SK-N-MC (cell line): ENCODE measurements at regions not wholly inside any gene's neighbourhood (a gene's known extent, or its start where the extent isn't known, plus 50 kb on each side); places are given as distances from the start of the nearest gene placed in this dataset.

Source experiments
- DNase-seq: peaks from one replicate; pipeline ENCODE4 v3.0.0-alpha.2; 2011; ENCODE audit warnings: low read depth, low spot score
- H3K27ac ChIP-seq: fragments of 200-600 bp; sonication (generic); 2 replicates; pipeline ENCODE4 v1.5.1; 2016; ENCODE audit warnings: mixed run types
- H3K36me3 ChIP-seq: fragments of 200-600 bp; sonication (generic); 2 replicates; pipeline ENCODE4 v1.6.1; 2017; ENCODE audit warnings: antibody characterized with exemption, low read length, mixed read lengths; ENCODE audit not compliant: insufficient read depth
- H3K4me3 ChIP-seq: fragments of 200-600 bp; sonication (generic); 2 replicates; pipeline ENCODE4 v1.5.1; 2016
- H3K9ac ChIP-seq: fragments of 200-600 bp; sonication (generic); 2 replicates; pipeline ENCODE4 v1.8.0; 2017; ENCODE audit warnings: mixed run types, mixed read lengths; ENCODE audit not compliant: insufficient read length
- H3K9me3 ChIP-seq: fragments of 200-600 bp; sonication (generic); 2 replicates; pipeline ENCODE4 v1.6.1; 2017; ENCODE audit warnings: low read depth, mild to moderate bottlenecking, antibody characterized with exemption, low read length, moderate library complexity, mixed read lengths
- EZH2 ChIP-seq: fragments of 200-600 bp; sonication (generic); IDR thresholded peaks from one replicate; pipeline ENCODE4 v1.6.1; 2017; ENCODE audit warnings: antibody characterized with exemption
- FOXP2 ChIP-seq: optimal IDR thresholded peaks from 2 replicates; pipeline ENCODE3; 2011; ENCODE audit warnings: mild to moderate bottlenecking, moderate library complexity; ENCODE audit not compliant: insufficient read depth; ENCODE audit errors: extremely low read length, control extremely low read depth
- POLR2AphosphoS5 ChIP-seq: IDR thresholded peaks from 2 replicates; pipeline ENCODE4 v1.6.1; 2012; ENCODE audit warnings: mild to moderate bottlenecking, low read depth, low read length, borderline replicate concordance

DNA sequence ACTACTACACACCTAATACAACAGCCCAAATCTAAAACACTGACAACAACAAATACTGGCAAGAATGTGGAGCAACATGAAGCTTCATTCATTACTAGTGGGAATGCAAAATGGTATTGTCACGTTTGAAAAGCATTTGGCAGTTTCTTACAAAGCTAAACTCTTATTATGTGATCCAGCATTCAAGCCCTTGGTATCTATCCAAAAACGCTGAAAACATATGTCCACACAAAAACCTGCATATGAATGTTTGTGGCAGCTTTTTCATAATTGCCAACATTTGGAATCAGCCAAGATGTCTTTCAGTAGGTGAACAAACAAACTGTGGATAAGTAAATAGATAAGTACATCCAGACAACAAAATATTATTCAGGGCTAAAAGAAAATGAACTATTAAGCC lies 501.1 kb upstream of the KIF2B start:
- Histone ChIP-seq H3K4me3 (no peak overlapping the region), H3K36me3 (no peaks in the 10 kb centered on the region), H3K9me3 (no peaks in the 10 kb centered on the region; the same call in 1 of the 2 replicates), H3K9ac (no peak overlapping the region), H3K27ac (no peak overlapping the region)
- TF ChIP-seq POLR2AphosphoS5 (no peak), FOXP2 (no peak), EZH2 (no peak)
- no peak for DNase-seq

DNA sequence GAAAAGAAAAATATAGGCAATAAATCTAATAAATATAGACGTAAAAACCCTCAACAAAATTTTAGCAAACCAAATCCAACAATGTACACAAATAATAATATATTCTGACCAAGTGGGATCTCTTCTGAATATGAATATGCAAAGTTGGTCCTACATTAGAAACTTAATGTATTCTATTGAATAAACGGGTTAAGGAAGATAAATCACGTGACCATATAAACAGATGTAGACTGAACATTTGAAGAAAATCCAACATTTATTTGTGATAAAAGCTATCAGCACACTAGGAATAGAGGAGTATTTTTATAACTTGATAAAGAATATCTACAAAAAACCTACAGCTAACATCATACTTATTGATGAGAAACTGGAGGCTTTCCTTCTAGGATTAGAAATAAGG lies 502.8 kb upstream of the KIF2B start:
- no peak overlapping the region for H3K9ac ChIP-seq
- no peak for TF ChIP-seq EZH2
- TF ChIP-seq FOXP2 = no peak
- TF ChIP-seq POLR2AphosphoS5 = no peak
- no peaks in the 10 kb centered on the region for H3K36me3 ChIP-seq
- no peak for DNase-seq
- H3K9me3 ChIP-seq = no peaks in the 10 kb centered on the region; the same call in 1 of the 2 replicates
- H3K27ac ChIP-seq = no peak overlapping the region
- no peak overlapping the region for H3K4me3 ChIP-seq

DNA sequence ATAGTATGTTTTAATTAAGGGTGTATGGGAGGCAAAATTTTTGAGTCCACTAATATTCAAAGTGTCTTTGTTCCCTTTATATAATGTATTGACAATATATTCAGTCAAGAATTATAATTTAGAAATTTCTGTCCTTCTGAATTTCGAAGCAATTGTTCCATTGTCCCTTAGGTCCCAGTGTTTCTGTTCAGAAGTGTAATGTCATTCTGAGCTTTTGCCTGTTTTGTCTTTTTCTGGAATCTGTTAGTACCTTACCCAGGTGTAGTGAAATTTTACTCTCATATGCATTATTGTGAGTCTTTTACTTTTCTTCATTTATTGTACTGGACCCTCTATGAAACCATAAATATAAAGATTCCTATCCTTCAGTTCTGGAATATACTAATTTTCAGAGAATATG lies 505.7 kb upstream of the KIF2B start:
- DNase-seq = no peak
- Histone ChIP-seq H3K9me3 (no peaks in the 10 kb centered on the region; the same call in 1 of the 2 replicates), H3K4me3 (no peak overlapping the region), H3K36me3 (no peaks in the 10 kb centered on the region), H3K9ac (no peak overlapping the region), H3K27ac (no peak overlapping the region)
- TF ChIP-seq EZH2 (no peak), POLR2AphosphoS5 (no peak), FOXP2 (no peak)

DNA sequence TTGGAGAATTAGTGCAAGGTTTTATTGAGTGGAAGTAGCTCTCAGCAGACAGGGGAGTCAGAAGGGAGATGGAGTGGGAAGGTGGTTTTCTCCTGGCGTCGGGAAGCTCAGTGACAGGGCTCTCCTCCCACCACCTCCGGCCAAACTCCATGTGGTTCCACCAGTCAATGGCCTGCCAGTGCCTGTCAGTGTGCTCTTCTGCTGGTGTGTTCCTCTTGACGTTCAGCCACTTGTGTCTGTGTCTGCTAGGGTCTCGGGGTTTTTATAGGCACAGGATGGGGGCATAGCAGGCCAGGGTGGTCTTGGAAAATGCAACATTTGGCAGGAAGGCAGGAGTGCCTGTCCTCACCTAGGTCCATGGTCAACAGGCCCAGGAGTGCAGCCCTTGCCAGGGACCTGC lies 506.7 kb upstream of the KIF2B start:
- no peak for DNase-seq
- H3K9ac ChIP-seq = no peak overlapping the region
- TF ChIP-seq POLR2AphosphoS5 = no peak
- TF ChIP-seq EZH2 = no peak
- no peak for TF ChIP-seq FOXP2
- no peaks in the 10 kb centered on the region; the same call in 1 of the 2 replicates for H3K9me3 ChIP-seq
- no peak overlapping the region for H3K27ac ChIP-seq
- H3K4me3 ChIP-seq = no peak overlapping the region
- no peaks in the 10 kb centered on the region for H3K36me3 ChIP-seq

DNA sequence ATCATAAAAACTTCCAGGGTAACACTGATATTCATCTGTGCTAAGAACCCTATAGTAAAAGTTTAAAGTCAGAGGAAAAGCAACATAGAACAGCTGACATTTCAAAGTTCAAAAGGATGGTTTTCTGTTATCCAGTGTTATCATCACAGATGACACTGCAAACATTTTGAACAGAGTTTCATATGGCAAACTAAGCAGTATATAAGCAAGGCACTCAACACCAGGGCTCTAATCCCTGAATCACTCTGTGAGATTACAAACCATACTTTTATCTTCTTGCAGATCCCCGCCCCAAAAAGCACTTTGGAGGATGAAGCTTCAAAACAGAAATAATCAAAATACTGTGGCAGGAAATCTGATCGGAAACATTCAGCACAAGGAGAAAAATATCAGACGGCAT lies 508.2 kb upstream of the KIF2B start:
- no peak overlapping the region for H3K4me3 ChIP-seq
- DNase-seq = no peak
- no peak overlapping the region for H3K9ac ChIP-seq
- TF ChIP-seq EZH2 = no peak
- TF ChIP-seq POLR2AphosphoS5 = no peak
- TF ChIP-seq FOXP2 = no peak
- no peak overlapping the region for H3K27ac ChIP-seq
- H3K36me3 ChIP-seq = no peaks in the 10 kb centered on the region
- H3K9me3 ChIP-seq = no peaks in the 10 kb centered on the region; the same call in 1 of the 2 replicates

DNA sequence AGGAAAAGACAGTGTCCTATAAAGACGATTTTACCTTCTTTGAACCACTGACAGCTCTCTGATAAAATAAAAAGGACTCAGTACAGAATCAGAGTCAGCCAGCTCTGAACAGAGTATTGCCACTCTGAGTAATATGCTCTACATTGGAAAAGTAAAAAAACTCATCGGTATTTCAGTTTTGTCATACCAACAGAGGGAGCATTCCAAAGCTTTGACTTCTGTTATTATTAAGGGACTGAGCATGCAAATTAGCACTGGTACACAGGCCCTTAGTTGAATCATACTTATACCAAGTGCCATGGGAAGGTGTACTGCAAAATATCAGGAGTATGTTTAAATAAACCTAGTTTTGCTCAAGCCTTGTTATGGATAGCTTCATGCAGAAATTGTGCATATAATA lies 509.0 kb upstream of the KIF2B start:
- no peak overlapping the region for H3K9ac ChIP-seq
- TF ChIP-seq POLR2AphosphoS5 (no peak), FOXP2 (no peak), EZH2 (no peak)

DNA sequence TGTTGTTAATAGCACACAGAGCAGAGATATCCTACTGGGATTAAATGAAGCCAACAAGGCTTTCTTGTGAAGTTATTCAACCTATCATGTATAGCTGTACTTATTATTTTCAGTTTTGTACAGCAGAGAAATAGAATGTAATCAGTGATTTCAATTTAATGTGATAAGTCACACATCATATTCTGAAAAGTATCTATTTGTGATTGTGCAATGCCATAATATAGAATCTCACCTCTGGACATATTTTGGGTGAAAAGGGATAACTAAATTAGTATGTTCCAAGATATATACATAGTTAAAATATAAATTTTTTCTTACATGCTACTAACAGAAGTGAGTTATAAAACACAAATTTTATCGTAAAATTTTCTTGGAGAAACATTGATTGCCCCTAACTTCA lies 544.3 kb upstream of the KIF2B start:
- H3K4me3 ChIP-seq = no peak overlapping the region
- TF ChIP-seq FOXP2 (no peak), EZH2 (no peak), POLR2AphosphoS5 (no peak)
- no peaks in the 10 kb centered on the region for H3K9me3 ChIP-seq
- H3K27ac ChIP-seq = no peak overlapping the region
- no peak overlapping the region for H3K9ac ChIP-seq
- DNase-seq = no peak
- no peaks in the 10 kb centered on the region for H3K36me3 ChIP-seq

More for the DNA sequence above, 509.0 kb upstream of the KIF2B start:
- no peak for DNase-seq
- Histone ChIP-seq H3K9me3 (no peaks in the 10 kb centered on the region; the same call in 1 of the 2 replicates), H3K4me3 (no peak overlapping the region), H3K27ac (no peak overlapping the region), H3K36me3 (no peaks in the 10 kb centered on the region)

DNA sequence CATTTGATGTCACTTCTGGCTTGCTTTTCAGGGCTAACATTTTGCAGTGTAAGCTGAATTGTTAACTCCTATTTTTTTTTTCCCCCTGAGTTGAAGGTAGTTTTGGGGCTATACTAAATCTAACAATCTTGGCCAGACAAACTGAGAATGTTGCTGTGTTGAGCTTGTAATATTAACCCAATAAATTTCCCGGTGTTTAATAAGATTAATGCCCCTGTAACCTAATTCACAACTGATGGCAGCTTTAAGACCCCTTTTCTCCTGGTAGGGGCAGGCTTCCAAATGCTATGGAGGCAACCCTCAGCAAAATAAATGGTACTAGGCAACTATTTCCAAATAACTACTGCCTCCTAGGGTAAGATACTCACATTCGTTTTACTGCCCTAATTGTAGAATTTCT lies 549.6 kb upstream of the KIF2B start:
- DNase-seq = no peak
- no peaks in the 10 kb centered on the region for H3K9me3 ChIP-seq
- H3K9ac ChIP-seq = no peak overlapping the region
- H3K4me3 ChIP-seq = no peak overlapping the region
- no peak for TF ChIP-seq EZH2
- TF ChIP-seq FOXP2 = no peak
- no peak for TF ChIP-seq POLR2AphosphoS5
- H3K27ac ChIP-seq = no peak overlapping the region
- no peaks in the 10 kb centered on the region for H3K36me3 ChIP-seq

DNA sequence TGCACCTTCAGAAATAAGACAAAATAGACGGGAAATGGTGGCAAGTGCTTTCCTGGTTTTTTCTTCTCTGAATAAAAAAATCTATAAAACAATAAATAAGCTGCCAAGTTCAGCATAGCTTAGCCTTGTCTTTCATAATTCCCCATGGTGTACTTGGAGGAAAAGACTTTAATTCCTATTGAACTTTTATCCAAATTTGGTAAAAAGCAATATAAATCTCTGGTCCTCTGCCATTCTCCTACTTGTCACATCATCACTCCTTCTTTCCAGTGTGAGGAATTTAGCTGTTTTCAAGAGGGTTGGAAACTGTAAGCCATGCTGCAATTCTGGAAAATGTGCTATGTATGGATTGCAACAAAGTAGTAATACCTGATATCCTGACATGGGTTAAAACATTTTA lies 551.8 kb upstream of the KIF2B start:
- no peak overlapping the region for H3K27ac ChIP-seq
- H3K4me3 ChIP-seq = no peak overlapping the region
- H3K9me3 ChIP-seq = no peaks in the 10 kb centered on the region
- DNase-seq = no peak
- no peak overlapping the region for H3K9ac ChIP-seq
- no peaks in the 10 kb centered on the region for H3K36me3 ChIP-seq
- TF ChIP-seq POLR2AphosphoS5 (no peak), EZH2 (no peak), FOXP2 (no peak)

DNA sequence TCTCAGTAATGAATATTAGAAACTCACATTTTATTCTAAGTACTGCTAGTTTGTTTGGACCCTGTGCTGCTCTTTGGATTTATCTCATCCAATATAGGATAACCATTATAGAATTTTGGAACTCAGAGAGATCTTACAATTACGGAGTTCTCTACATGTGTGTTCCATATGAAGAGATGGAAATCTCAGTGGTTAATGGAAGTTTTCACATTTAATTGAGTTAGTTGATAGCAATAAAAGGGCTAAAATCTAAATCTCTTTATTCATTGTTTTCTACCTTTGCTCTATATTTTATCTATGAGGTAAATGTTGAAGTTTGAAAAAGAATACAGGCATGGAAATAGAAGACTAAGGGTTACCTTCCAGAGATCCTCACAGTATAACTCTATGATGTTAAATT lies 558.0 kb upstream of the KIF2B start:
- no peaks in the 10 kb centered on the region for H3K9me3 ChIP-seq
- no peak overlapping the region for H3K27ac ChIP-seq
- H3K9ac ChIP-seq = no peak overlapping the region
- no peak for DNase-seq
- H3K4me3 ChIP-seq = no peak overlapping the region
- H3K36me3 ChIP-seq = no peaks in the 10 kb centered on the region
- TF ChIP-seq POLR2AphosphoS5 (no peak), EZH2 (no peak), FOXP2 (no peak)
